PFSK-1 (cell line): ENCODE measurements at regions not wholly inside any gene's neighbourhood (a gene's known extent, or its start where the extent isn't known, plus 50 kb on each side); places are given as distances from the start of the nearest gene placed in this dataset.

Experiments used
- POLR2AphosphoS5 ChIP-seq: IDR thresholded peaks from 2 replicates; pipeline ENCODE4 v1.6.1; 2012; ENCODE audit warnings: low read depth, mild to moderate bottlenecking, control low read depth, low read length, moderate library complexity
- SIN3A ChIP-seq: IDR thresholded peaks from 2 replicates; pipeline ENCODE4 v1.6.1; 2012; ENCODE audit warnings: mild to moderate bottlenecking, low read length, moderate library complexity, borderline replicate concordance; ENCODE audit not compliant: insufficient read depth
- TAF1 ChIP-seq: IDR thresholded peaks from 2 replicates; pipeline ENCODE4 v1.6.1; 2012; ENCODE audit warnings: low read length, control low read depth, borderline replicate concordance; ENCODE audit not compliant: insufficient read depth
- TF ChIP-seq, protein P1 (sequence below), 2 experiments: IDR thresholded peaks; 2 replicates each; pipeline versions ENCODE4 v1.6.1 to v1.8.0; 2011 to 2012; ENCODE audit warnings: low read depth in 2 of 2, low read length in 2 of 2, control low read depth in 1 of 2, inconsistent platforms in 1 of 2, mild to moderate bottlenecking in 1 of 2, moderate library complexity in 1 of 2; ENCODE audit not compliant: insufficient read depth in 1 of 2

DNA sequence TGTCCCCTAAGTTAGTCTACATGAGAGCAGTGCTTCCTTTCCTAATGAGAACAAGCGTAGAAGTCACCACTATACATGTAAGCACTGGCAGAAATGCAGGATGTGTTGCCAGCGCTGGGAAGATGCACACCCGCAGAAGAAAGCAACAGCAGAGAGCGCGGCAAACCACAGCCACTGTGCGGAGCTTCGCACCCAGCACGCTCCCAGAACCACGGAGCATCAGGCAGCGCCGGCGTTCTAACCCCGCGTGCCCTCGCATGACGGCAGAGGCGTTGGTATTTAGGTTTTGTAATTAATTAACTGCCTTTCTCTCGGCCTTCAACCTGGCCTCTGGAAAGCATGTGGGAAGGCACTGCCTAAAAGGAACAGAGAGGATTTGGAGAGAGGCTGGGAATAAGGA is 69.1 kb downstream of the OLIG1 start:
- TF ChIP-seq TAF1 (no peak), POLR2AphosphoS5 (no peak), SIN3A (no peak)
- TF ChIP-seq, protein P1, sequence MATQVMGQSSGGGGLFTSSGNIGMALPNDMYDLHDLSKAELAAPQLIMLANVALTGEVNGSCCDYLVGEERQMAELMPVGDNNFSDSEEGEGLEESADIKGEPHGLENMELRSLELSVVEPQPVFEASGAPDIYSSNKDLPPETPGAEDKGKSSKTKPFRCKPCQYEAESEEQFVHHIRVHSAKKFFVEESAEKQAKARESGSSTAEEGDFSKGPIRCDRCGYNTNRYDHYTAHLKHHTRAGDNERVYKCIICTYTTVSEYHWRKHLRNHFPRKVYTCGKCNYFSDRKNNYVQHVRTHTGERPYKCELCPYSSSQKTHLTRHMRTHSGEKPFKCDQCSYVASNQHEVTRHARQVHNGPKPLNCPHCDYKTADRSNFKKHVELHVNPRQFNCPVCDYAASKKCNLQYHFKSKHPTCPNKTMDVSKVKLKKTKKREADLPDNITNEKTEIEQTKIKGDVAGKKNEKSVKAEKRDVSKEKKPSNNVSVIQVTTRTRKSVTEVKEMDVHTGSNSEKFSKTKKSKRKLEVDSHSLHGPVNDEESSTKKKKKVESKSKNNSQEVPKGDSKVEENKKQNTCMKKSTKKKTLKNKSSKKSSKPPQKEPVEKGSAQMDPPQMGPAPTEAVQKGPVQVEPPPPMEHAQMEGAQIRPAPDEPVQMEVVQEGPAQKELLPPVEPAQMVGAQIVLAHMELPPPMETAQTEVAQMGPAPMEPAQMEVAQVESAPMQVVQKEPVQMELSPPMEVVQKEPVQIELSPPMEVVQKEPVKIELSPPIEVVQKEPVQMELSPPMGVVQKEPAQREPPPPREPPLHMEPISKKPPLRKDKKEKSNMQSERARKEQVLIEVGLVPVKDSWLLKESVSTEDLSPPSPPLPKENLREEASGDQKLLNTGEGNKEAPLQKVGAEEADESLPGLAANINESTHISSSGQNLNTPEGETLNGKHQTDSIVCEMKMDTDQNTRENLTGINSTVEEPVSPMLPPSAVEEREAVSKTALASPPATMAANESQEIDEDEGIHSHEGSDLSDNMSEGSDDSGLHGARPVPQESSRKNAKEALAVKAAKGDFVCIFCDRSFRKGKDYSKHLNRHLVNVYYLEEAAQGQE (IDR thresholded peaks at IDR 0.05; ENCODE audit: insufficient read depth in 1 of 2, low read depth in 2 of 2, low read length in 2 of 2) = no peak
